Caco-2 (cell line): ENCODE measurements at regions not wholly inside any gene's neighbourhood (a gene's known extent, or its start where the extent isn't known, plus 50 kb on each side); places are given as distances from the start of the nearest gene placed in this dataset.
A peak's percentile ranks its signal among the peaks of the same experiment; 100 is the strongest.
"Not testable (repeated sequence)": the region's sequence is repeated elsewhere in the genome, so short reads cannot be mapped to it uniquely, and the experiment has no call there.

ENCODE experiments used
- BruUV-seq: library from RNA; stranded (reverse); fragments of 400-500 nt; replicated peaks from 2 replicates; lab custom pipeline; 2021; lab: Mats Ljungman, UMichigan
- CTCF ChIA-PET: fragments of 300-600 bp; sonication (Branson Sonifier 250); formaldehyde crosslinking; loops from one replicate; lab custom pipeline; 2022; ENCODE audit warnings: antibody characterized with exemption; lab: Charles Lee
- POLR2A ChIA-PET: fragments of 300-600 bp; sonication (Branson Sonifier 250); formaldehyde crosslinking; loops from one replicate; lab custom pipeline; 2022; ENCODE audit warnings: antibody characterized with exemption; lab: Charles Lee
- DNase-seq, 2 experiments: peaks; one replicate each; pipeline versions ENCODE4 v3.0.0 to v3.0.0-alpha.2; 2020 to 2022
- H3K27me3 ChIP-seq: replicated peaks from 2 replicates; pipeline ENCODE4 v1.6.0; 2011; ENCODE audit warnings: low read length; ENCODE audit not compliant: control insufficient read depth, insufficient read depth
- H3K36me3 ChIP-seq: 2 replicates; pipeline ENCODE4 v1.5.1; 2011; ENCODE audit warnings: low read length; ENCODE audit not compliant: control insufficient read depth, insufficient read depth
- H3K4me1 ChIP-seq: fragments of 250-450 bp; sonication (Bioruptor Pico); 2 replicates; pipeline ENCODE4 v1.5.1; 2020; ENCODE audit warnings: mild to moderate bottlenecking
- H3K4me3 ChIP-seq: 2 replicates; pipeline ENCODE4 v1.5.1; 2011; ENCODE audit warnings: low read depth, mild to moderate bottlenecking, control low read depth, low read length
- H3K9me3 ChIP-seq: fragments of 250-450 bp; sonication (Bioruptor Pico); 2 replicates; pipeline ENCODE4 v1.5.1; 2020; ENCODE audit warnings: mild to moderate bottlenecking, moderate library complexity
- H3K27ac Mint-ChIP-seq: one replicate; pipeline ENCODE4 v1.8.0; 2022; ENCODE audit warnings: mixed read lengths; ENCODE audit not compliant: unreplicated experiment
- H3K27me3 Mint-ChIP-seq: one replicate; pipeline ENCODE4 v1.8.0; 2022; ENCODE audit warnings: mixed read lengths; ENCODE audit not compliant: insufficient read depth, unreplicated experiment
- H3K36me3 Mint-ChIP-seq: one replicate; pipeline ENCODE4 v1.8.0; 2022; ENCODE audit warnings: mild to moderate bottlenecking, mixed read lengths; ENCODE audit not compliant: insufficient read depth, unreplicated experiment
- H3K4me1 Mint-ChIP-seq: one replicate; pipeline ENCODE4 v1.8.0; 2022; ENCODE audit warnings: low read depth, mixed read lengths; ENCODE audit not compliant: unreplicated experiment
- H3K4me3 Mint-ChIP-seq: one replicate; pipeline ENCODE4 v1.8.0; 2022; ENCODE audit warnings: mild to moderate bottlenecking, moderate library complexity, mixed read lengths; ENCODE audit not compliant: unreplicated experiment
- H3K9me3 Mint-ChIP-seq: one replicate; pipeline ENCODE4 v1.8.0; 2022; ENCODE audit warnings: mixed read lengths; ENCODE audit not compliant: unreplicated experiment
- intact Hi-C: fragments of 100-400 bp; cut with micrococcal nuclease; formaldehyde crosslinking; loops from one replicate; pipeline ENCODE4 v1.10.0; 2022; ENCODE audit not compliant: unreplicated experiment
- TF ChIP-seq, protein P1 (sequence below), 2 experiments: fragments of 200-600 bp in 1 of 2; IDR thresholded peaks; 1 replicate in 1 of 2; 2 replicates in 1 of 2; pipeline versions ENCODE4 v1.5.1 to v1.8.0; 2011 to 2022; ENCODE audit warnings: antibody characterized with exemption in 1 of 2, control low read depth in 1 of 2, inconsistent platforms in 1 of 2, low read depth in 1 of 2, low read length in 1 of 2, mild to moderate bottlenecking in 1 of 2, moderate library complexity in 1 of 2; ENCODE audit not compliant: insufficient read depth in 1 of 2, severe bottlenecking in 1 of 2, unreplicated experiment in 1 of 2

- Histone ChIP-seq H3K4me1 (peaks cover 45% of the 10 kb centered on the region), H3K36me3 (no peaks in the 10 kb centered on the region), H3K9me3 (no peaks in the 10 kb centered on the region), H3K27me3 (no peaks in the 10 kb centered on the region), H3K4me3 (no peak overlapping the region)
- TF ChIP-seq, protein P1, sequence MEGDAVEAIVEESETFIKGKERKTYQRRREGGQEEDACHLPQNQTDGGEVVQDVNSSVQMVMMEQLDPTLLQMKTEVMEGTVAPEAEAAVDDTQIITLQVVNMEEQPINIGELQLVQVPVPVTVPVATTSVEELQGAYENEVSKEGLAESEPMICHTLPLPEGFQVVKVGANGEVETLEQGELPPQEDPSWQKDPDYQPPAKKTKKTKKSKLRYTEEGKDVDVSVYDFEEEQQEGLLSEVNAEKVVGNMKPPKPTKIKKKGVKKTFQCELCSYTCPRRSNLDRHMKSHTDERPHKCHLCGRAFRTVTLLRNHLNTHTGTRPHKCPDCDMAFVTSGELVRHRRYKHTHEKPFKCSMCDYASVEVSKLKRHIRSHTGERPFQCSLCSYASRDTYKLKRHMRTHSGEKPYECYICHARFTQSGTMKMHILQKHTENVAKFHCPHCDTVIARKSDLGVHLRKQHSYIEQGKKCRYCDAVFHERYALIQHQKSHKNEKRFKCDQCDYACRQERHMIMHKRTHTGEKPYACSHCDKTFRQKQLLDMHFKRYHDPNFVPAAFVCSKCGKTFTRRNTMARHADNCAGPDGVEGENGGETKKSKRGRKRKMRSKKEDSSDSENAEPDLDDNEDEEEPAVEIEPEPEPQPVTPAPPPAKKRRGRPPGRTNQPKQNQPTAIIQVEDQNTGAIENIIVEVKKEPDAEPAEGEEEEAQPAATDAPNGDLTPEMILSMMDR (IDR thresholded peaks at IDR 0.05; ENCODE audit: insufficient read depth in 1 of 2, low read depth in 1 of 2, low read length in 1 of 2, severe bottlenecking in 1 of 2, unreplicated experiment in 1 of 2) = no peak
- H3K27me3 Mint-ChIP-seq = no peaks in the 10 kb centered on the region
- POLR2A ChIA-PET = no interaction called here
- H3K36me3 Mint-ChIP-seq = peaks cover 2% of the 10 kb centered on the region
- CTCF ChIA-PET = interaction anchor here (1.1 to 2.6 kb wide), 3 partner anchors 47 to 321 kb away, joined by 4 to 16 read pairs (median 4); no protein-coding TSS in a partner anchor
- no peaks in the 10 kb centered on the region for H3K9me3 Mint-ChIP-seq
- peak overlapping the region; percentile 47 for H3K4me3 Mint-ChIP-seq
- peak; percentile 79 to 84 for DNase-seq
- no peak overlapping the region for H3K27ac Mint-ChIP-seq
- intact Hi-C loops = loop anchor here (1.0 to 2.0 kb wide), 3 partner anchors 40 to 116 kb away; no protein-coding TSS in a partner anchor
- H3K4me1 Mint-ChIP-seq = peaks cover 22% of the 10 kb centered on the region
- TSS peak; percentile 80 for BruUV-seq
Observed at GRCh38 chr10:94123258-94123995, 129.7 kb downstream of the PLCE1 start.

DNA sequence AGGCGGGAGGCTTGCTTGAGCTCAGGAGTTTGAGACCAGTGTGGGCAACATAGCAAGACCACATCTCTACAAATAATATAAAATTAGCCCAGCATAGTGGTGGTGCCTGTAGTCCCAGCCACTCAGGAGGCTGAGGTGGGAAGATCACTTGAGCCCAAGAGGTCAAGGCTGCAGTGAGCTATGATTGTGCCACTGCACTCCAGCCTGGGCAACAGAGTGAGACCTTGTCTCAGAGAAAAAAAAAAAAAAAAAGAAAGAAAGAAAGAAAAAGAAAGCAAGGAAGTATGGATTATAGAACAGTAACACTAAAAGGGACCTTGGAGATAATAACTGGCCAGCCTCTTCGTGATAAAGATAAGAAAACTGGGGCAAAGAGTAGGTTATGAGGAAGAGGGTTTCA is 130.4 kb downstream of the PLCE1 start:
- Mint-ChIP-seq H3K4me1 (peaks cover 22% of the 10 kb centered on the region), H3K4me3 (peak overlapping the region; percentile 47)
- H3K36me3 Mint-ChIP-seq, H3K27me3 ChIP-seq, H3K4me3 ChIP-seq, BruUV-seq, H3K9me3 ChIP-seq, H3K36me3 ChIP-seq, H3K27ac Mint-ChIP-seq, intact Hi-C loops, DNase-seq, H3K9me3 Mint-ChIP-seq, POLR2A ChIA-PET, H3K27me3 Mint-ChIP-seq: not testable (repeated sequence)
- H3K4me1 ChIP-seq = peaks cover 45% of the 10 kb centered on the region
- CTCF ChIA-PET = interaction anchor here (1.6 to 2.6 kb wide), 2 partner anchors 48 to 208 kb away, joined by 4 to 16 read pairs; no protein-coding TSS in a partner anchor

GRCh38 chr10:94125268-94125667 is 131.5 kb downstream of the PLCE1 start:
- H3K9me3 ChIP-seq, H3K9me3 Mint-ChIP-seq, H3K27ac Mint-ChIP-seq, DNase-seq, BruUV-seq, CTCF ChIA-PET, intact Hi-C loops, H3K4me3 Mint-ChIP-seq, H3K27me3 Mint-ChIP-seq, H3K4me3 ChIP-seq, H3K36me3 ChIP-seq, H3K36me3 Mint-ChIP-seq, H3K27me3 ChIP-seq: not testable (repeated sequence)
- peaks cover 22% of the 10 kb centered on the region for H3K4me1 Mint-ChIP-seq
- POLR2A ChIA-PET = interaction anchor here (0.5 kb wide), 1 partner anchor 162 kb away, joined by 7 read pairs; no protein-coding TSS in a partner anchor
- H3K4me1 ChIP-seq = peaks cover 45% of the 10 kb centered on the region

- TF ChIP-seq, protein P1 (IDR thresholded peaks at IDR 0.05; ENCODE audit: insufficient read depth in 1 of 2, low read depth in 1 of 2, low read length in 1 of 2, severe bottlenecking in 1 of 2, unreplicated experiment in 1 of 2) = no peak
- no peak for DNase-seq
- no peak overlapping the region for H3K4me3 ChIP-seq
- no peaks in the 10 kb centered on the region for H3K36me3 ChIP-seq
- ChIA-PET POLR2A (no interaction called here), CTCF (no interaction called here)
- Mint-ChIP-seq H3K4me1 (peaks cover 22% of the 10 kb centered on the region), H3K4me3 (no peak overlapping the region), H3K9me3 (no peaks in the 10 kb centered on the region), H3K27ac (no peak overlapping the region), H3K36me3 (no peaks in the 10 kb centered on the region), H3K27me3 (no peaks in the 10 kb centered on the region)
- no TSS peak for BruUV-seq
- H3K4me1 ChIP-seq = peaks cover 45% of the 10 kb centered on the region
- H3K9me3 ChIP-seq = no peaks in the 10 kb centered on the region
- intact Hi-C loops = no loop called here
- no peaks in the 10 kb centered on the region for H3K27me3 ChIP-seq
Observed at GRCh38 chr10:94125856-94126255, 132.1 kb downstream of the PLCE1 start.
